HepG2 (cell line): ENCODE measurements at regions not wholly inside any gene's neighbourhood (a gene's known extent, or its start where the extent isn't known, plus 50 kb on each side); places are given as distances from the start of the nearest gene placed in this dataset.

ENCODE experiments used
- ATAC-seq: fragments of 200-7000 bp; cut with Tn5 transposase; 3 replicates; pipeline ENCODE4 v1.9.1; 2020; ENCODE audit warnings: mild to moderate bottlenecking, moderate library complexity
- BruUV-seq: library from RNA; stranded (reverse); fragments of 400-500 nt; replicated peaks from 2 replicates; lab custom pipeline; 2021; lab: Mats Ljungman, UMichigan
- CTCF ChIA-PET: fragments of 300-600 bp; formaldehyde crosslinking; extraction: SDS; loops from one replicate; lab custom pipeline; 2021; ENCODE audit warnings: low total read pairs, inconsistent platforms, low intra/inter-chr PET ratio; lab: Yijun Ruan, JAX
- POLR2A ChIA-PET: fragments of 350-600 bp; sonication (Branson Sonifier 250); formaldehyde crosslinking; loops from one replicate; lab custom pipeline; 2020; ENCODE audit warnings: antibody characterized with exemption, inconsistent platforms; lab: Yijun Ruan, JAX
- DNase-seq: peaks from one replicate; pipeline ENCODE4 v3.0.0-alpha.2; 2015; ENCODE audit warnings: low spot score
- FAIRE-seq: peaks from 3 replicates; lab custom pipeline; 2011; peaks lifted over from hg19 to GRCh38; lab: Jason Lieb, UNC
- H2AFZ ChIP-seq: one replicate; pipeline ENCODE4 v1.6.1; 2011; ENCODE audit warnings: low read length, inconsistent platforms
- H3K27ac ChIP-seq: fragments of 300-600 bp; 3 replicates; pipeline ENCODE4 v1.8.0; 2011; ENCODE audit warnings: mixed run types, mild to moderate bottlenecking, mixed read lengths, low read length, inconsistent platforms; ENCODE audit not compliant: insufficient read depth; ENCODE audit errors: extremely low read length
- H3K27me3 ChIP-seq, 2 experiments: fragments of 200-600 bp in 1 of 2; 2 replicates in 1 of 2; 3 replicates in 1 of 2; pipeline versions ENCODE4 v1.6.0 to v1.8.0; 2011; ENCODE audit warnings: low read length in 2 of 2, mild to moderate bottlenecking in 2 of 2, moderate library complexity in 2 of 2, inconsistent platforms in 1 of 2; ENCODE audit not compliant: insufficient read depth in 2 of 2, control insufficient read depth in 1 of 2
- H3K36me3 ChIP-seq, 2 experiments: fragments of 200-600 bp in 1 of 2; replicated peaks in 1 of 2; 2 replicates in 1 of 2; 3 replicates in 1 of 2; pipeline versions ENCODE4 v1.5.1 to v1.8.0; 2011; ENCODE audit warnings: low read length in 2 of 2, inconsistent platforms in 1 of 2; ENCODE audit not compliant: insufficient read depth in 2 of 2, control insufficient read depth in 1 of 2
- H3K4me1 ChIP-seq: 2 replicates; pipeline ENCODE4 v1.5.1; 2012; ENCODE audit warnings: low read length, inconsistent platforms; ENCODE audit not compliant: insufficient read depth
- H3K4me2 ChIP-seq: 2 replicates; pipeline ENCODE4 v1.6.0; 2011; ENCODE audit warnings: low read depth, low read length, inconsistent platforms
- H3K4me3 ChIP-seq, 3 experiments: fragments of 200-600 bp in 1 of 3; sonication (generic), shearing (Covaris generic) in 1 of 3; replicated peaks in 1 of 3; 2 replicates each; pipeline ENCODE4 v1.5.1; 2011 to 2016; ENCODE audit warnings: low read length in 3 of 3, inconsistent platforms in 2 of 3, low read depth in 2 of 3, mild to moderate bottlenecking in 2 of 3, control low read depth in 1 of 3, mixed read lengths in 1 of 3; ENCODE audit not compliant: insufficient read depth in 1 of 3
- H3K79me2 ChIP-seq: one replicate; pipeline ENCODE4 v1.6.1; 2011; ENCODE audit warnings: low read length, inconsistent platforms; ENCODE audit not compliant: insufficient read depth
- H3K9ac ChIP-seq: 2 replicates; pipeline ENCODE4 v1.6.0; 2011; ENCODE audit warnings: mild to moderate bottlenecking, low read depth, low read length, inconsistent platforms; ENCODE audit not compliant: insufficient read depth
- H3K9me3 ChIP-seq: 2 replicates; pipeline ENCODE4 v1.5.1; 2012; ENCODE audit warnings: mild to moderate bottlenecking, low read length
- H4K20me1 ChIP-seq: 2 replicates; pipeline ENCODE4 v1.6.0; 2011; ENCODE audit warnings: inconsistent platforms, mild to moderate bottlenecking, low read length, moderate library complexity; ENCODE audit not compliant: insufficient read depth
- DR1 ChIP-seq: sonication (generic); formaldehyde crosslinking; IDR thresholded peaks from 2 replicates; pipeline ENCODE4 v1.8.0; 2021; ENCODE audit warnings: mild to moderate bottlenecking, missing genetic modification reagents, inconsistent platforms
- FOXM1 ChIP-seq: sonication (generic); formaldehyde crosslinking; IDR thresholded peaks from 2 replicates; pipeline ENCODE4 v1.5.0; 2020; ENCODE audit warnings: missing genetic modification reagents
- JARID2 ChIP-seq: sonication (generic); formaldehyde crosslinking; IDR thresholded peaks from 2 replicates; pipeline ENCODE4 v1.8.1; 2023; ENCODE audit warnings: missing genetic modification reagents, inconsistent platforms; ENCODE audit not compliant: insufficient replicate concordance
- KDM3A ChIP-seq: IDR thresholded peaks from 2 replicates; pipeline ENCODE4 v1.6.1; 2018; ENCODE audit warnings: low read depth, missing compliant biosample characterization
- PBX2 ChIP-seq: IDR thresholded peaks from 2 replicates; pipeline ENCODE4 v1.6.1; 2016; ENCODE audit warnings: control low read depth
- REXO4 ChIP-seq: sonication (generic); formaldehyde crosslinking; IDR thresholded peaks from 2 replicates; pipeline ENCODE4 v1.8.0; 2022; ENCODE audit warnings: missing genetic modification reagents, mild to moderate bottlenecking, borderline replicate concordance
- TAF1 ChIP-seq: sonication (generic); formaldehyde crosslinking; IDR thresholded peaks from 2 replicates; pipeline ENCODE4 v1.4.0; 2020; ENCODE audit warnings: missing genetic modification reagents
- ZNF350 ChIP-seq: sonication (generic); formaldehyde crosslinking; IDR thresholded peaks from 2 replicates; pipeline ENCODE4 v1.4.0; 2020; ENCODE audit warnings: mild to moderate bottlenecking, low read depth, missing genetic modification reagents, borderline replicate concordance
- ZNF407 ChIP-seq: sonication (generic); formaldehyde crosslinking; IDR thresholded peaks from one replicate; pipeline ENCODE4 v1.5.1; 2020; ENCODE audit warnings: mild to moderate bottlenecking, missing genetic modification reagents; ENCODE audit errors: not compliant biosample characterization
- ZNF788 ChIP-seq: sonication (generic); formaldehyde crosslinking; IDR thresholded peaks from 2 replicates; pipeline ENCODE4 v1.5.0; 2020; ENCODE audit warnings: mild to moderate bottlenecking, missing genetic modification reagents, borderline replicate concordance
- ZNF839 ChIP-seq: sonication (generic); formaldehyde crosslinking; IDR thresholded peaks from 2 replicates; pipeline ENCODE4 v1.4.0; 2020; ENCODE audit warnings: missing genetic modification reagents, mild to moderate bottlenecking, borderline replicate concordance
- ZNF878 ChIP-seq: sonication (generic); formaldehyde crosslinking; IDR thresholded peaks from 2 replicates; pipeline ENCODE4 v1.8.1; 2023; ENCODE audit warnings: mild to moderate bottlenecking, missing genetic modification reagents, moderate library complexity
- in situ Hi-C: cut with HindIII; loops from 2 replicates; pipeline ENCODE4 v1.10.0; 2017; ENCODE audit warnings: low pct_unique_long_range_greater_than_20kb; ENCODE audit not compliant: extremely low pct_ligation_motif_present
- intact Hi-C: fragments of 100-400 bp; cut with micrococcal nuclease; formaldehyde crosslinking; loops from one replicate; pipeline ENCODE4 v1.10.0; 2022; ENCODE audit not compliant: unreplicated experiment
- TF ChIP-seq, protein P1 (sequence below): sonication (generic); formaldehyde crosslinking; IDR thresholded peaks from 2 replicates; pipeline ENCODE4 v1.4.0; 2020; ENCODE audit warnings: missing genetic modification reagents

GRCh38 chr6:63496361-63496804 is 75.9 kb upstream of the LOC128125822 start (continued):
- TF ChIP-seq ZNF839 (CRISPR knock-in tag) (no peak), TAF1 (CRISPR knock-in tag) (no peak), FOXM1 (CRISPR knock-in tag) (no peak), REXO4 (CRISPR knock-in tag) (no peak)

GRCh38 chr6:63502156-63502555 is 70.1 kb upstream of the LOC128125822 start:
- Histone ChIP-seq H2AFZ (no peak overlapping the region), H3K36me3 (no peaks in the 10 kb centered on the region), H3K27me3 (no peaks in the 10 kb centered on the region), H3K4me3 (no peak overlapping the region), H3K27ac (no peak overlapping the region), H4K20me1 (no peaks in the 10 kb centered on the region), H3K79me2 (no peaks in the 10 kb centered on the region), H3K4me1 (peaks cover 53% of the 10 kb centered on the region), H3K9me3 (no peaks in the 10 kb centered on the region), H3K9ac (no peak overlapping the region), H3K4me2 (no peak overlapping the region)
- ChIA-PET CTCF (no interaction called here), POLR2A (no interaction called here)
- no TSS peak for BruUV-seq
- DNase-seq = no peak
- in situ Hi-C loops = no loop called here
- FAIRE-seq = no peak
- intact Hi-C loops = no loop called here
- no peak for ATAC-seq
- TF ChIP-seq, protein P1, sequence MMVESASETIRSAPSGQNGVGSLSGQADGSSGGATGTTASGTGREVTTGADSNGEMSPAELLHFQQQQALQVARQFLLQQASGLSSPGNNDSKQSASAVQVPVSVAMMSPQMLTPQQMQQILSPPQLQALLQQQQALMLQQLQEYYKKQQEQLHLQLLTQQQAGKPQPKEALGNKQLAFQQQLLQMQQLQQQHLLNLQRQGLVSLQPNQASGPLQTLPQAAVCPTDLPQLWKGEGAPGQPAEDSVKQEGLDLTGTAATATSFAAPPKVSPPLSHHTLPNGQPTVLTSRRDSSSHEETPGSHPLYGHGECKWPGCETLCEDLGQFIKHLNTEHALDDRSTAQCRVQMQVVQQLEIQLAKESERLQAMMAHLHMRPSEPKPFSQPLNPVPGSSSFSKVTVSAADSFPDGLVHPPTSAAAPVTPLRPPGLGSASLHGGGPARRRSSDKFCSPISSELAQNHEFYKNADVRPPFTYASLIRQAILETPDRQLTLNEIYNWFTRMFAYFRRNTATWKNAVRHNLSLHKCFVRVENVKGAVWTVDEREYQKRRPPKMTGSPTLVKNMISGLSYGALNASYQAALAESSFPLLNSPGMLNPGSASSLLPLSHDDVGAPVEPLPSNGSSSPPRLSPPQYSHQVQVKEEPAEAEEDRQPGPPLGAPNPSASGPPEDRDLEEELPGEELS (CRISPR knock-in tag) = no peak
- TF ChIP-seq DR1 (CRISPR knock-in tag) (no peak), ZNF878 (CRISPR knock-in tag) (no peak), ZNF788 (CRISPR knock-in tag) (no peak), KDM3A (CRISPR knock-in tag) (no peak), ZNF407 (no peak), ZNF350 (CRISPR knock-in tag) (no peak), PBX2 (CRISPR knock-in tag) (no peak), JARID2 (no peak)
